SU-DHL-6 (cell line): ENCODE measurements at regions not wholly inside any gene's neighbourhood (a gene's known extent, or its start where the extent isn't known, plus 50 kb on each side); places are given as distances from the start of the nearest gene placed in this dataset.

Experiments
- EZH2phosphoT487 ChIP-seq: fragments of 200-600 bp; sonication (generic), shearing (Covaris generic); conservative IDR thresholded peaks from 2 replicates; pipeline ENCODE4 v1.6.1; 2018; ENCODE audit warnings: mild to moderate bottlenecking, antibody characterized with exemption, low read length, moderate library complexity, mixed read lengths
- TF ChIP-seq, protein P1 (sequence below): fragments of 200-600 bp; sonication (generic); IDR thresholded peaks from one replicate; pipeline ENCODE4 v1.5.1; 2017; ENCODE audit warnings: antibody characterized with exemption, mild to moderate bottlenecking, low read length, moderate library complexity; ENCODE audit not compliant: insufficient read depth, poor library complexity, severe bottlenecking

- TF ChIP-seq, protein P1, sequence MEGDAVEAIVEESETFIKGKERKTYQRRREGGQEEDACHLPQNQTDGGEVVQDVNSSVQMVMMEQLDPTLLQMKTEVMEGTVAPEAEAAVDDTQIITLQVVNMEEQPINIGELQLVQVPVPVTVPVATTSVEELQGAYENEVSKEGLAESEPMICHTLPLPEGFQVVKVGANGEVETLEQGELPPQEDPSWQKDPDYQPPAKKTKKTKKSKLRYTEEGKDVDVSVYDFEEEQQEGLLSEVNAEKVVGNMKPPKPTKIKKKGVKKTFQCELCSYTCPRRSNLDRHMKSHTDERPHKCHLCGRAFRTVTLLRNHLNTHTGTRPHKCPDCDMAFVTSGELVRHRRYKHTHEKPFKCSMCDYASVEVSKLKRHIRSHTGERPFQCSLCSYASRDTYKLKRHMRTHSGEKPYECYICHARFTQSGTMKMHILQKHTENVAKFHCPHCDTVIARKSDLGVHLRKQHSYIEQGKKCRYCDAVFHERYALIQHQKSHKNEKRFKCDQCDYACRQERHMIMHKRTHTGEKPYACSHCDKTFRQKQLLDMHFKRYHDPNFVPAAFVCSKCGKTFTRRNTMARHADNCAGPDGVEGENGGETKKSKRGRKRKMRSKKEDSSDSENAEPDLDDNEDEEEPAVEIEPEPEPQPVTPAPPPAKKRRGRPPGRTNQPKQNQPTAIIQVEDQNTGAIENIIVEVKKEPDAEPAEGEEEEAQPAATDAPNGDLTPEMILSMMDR: no peak
- no peak for TF ChIP-seq EZH2phosphoT487
Measured at GRCh38 chr4:180150818-180151217, 2092.4 kb upstream of the TENM3 start.
